KMS-11 (cell line): ENCODE measurements at regions not wholly inside any gene's neighbourhood (a gene's known extent, or its start where the extent isn't known, plus 50 kb on each side); places are given as distances from the start of the nearest gene placed in this dataset.

Experiments
- H2AFZ ChIP-seq: fragments of 200-600 bp; sonication (generic); 2 replicates; pipeline ENCODE4 v1.6.1; 2016; ENCODE audit warnings: antibody characterized with exemption, mixed run types, low read depth
- H3K27ac ChIP-seq: fragments of 200-600 bp; sonication (generic); 2 replicates; pipeline ENCODE4 v1.6.1; 2016; ENCODE audit warnings: mild to moderate bottlenecking, mixed run types
- H3K27me3 ChIP-seq: fragments of 200-600 bp; sonication (generic); 2 replicates; pipeline ENCODE4 v1.6.1; 2017; ENCODE audit warnings: mild to moderate bottlenecking, low read depth, mixed run types, moderate library complexity; ENCODE audit not compliant: insufficient read depth
- H3K36me3 ChIP-seq: fragments of 200-600 bp; sonication (generic); 2 replicates; pipeline ENCODE4 v1.6.1; 2017; ENCODE audit warnings: mild to moderate bottlenecking, mixed run types; ENCODE audit not compliant: insufficient read depth
- H3K4me1 ChIP-seq: fragments of 200-600 bp; sonication (generic); 2 replicates; pipeline ENCODE4 v1.6.1; 2016; ENCODE audit warnings: mild to moderate bottlenecking, low read depth, mixed run types; ENCODE audit not compliant: poor library complexity, severe bottlenecking
- H3K4me2 ChIP-seq: fragments of 200-600 bp; sonication (generic); 2 replicates; pipeline ENCODE4 v1.7.0; 2016; ENCODE audit warnings: mild to moderate bottlenecking, mixed run types
- H3K4me3 ChIP-seq: fragments of 200-600 bp; sonication (generic); IDR thresholded peaks from 2 replicates; pipeline ENCODE4 v1.6.1; 2017; ENCODE audit warnings: low read depth, low read length, mixed read lengths; ENCODE audit not compliant: insufficient read depth
- H3K79me2 ChIP-seq: fragments of 200-600 bp; sonication (generic); 2 replicates; pipeline ENCODE4 v1.6.1; 2016; ENCODE audit warnings: low read depth, mixed run types; ENCODE audit not compliant: insufficient read depth
- H3K9ac ChIP-seq: fragments of 200-600 bp; sonication (generic); 2 replicates; pipeline ENCODE4 v1.6.1; 2016; ENCODE audit warnings: mild to moderate bottlenecking, mixed run types
- H4K20me1 ChIP-seq: fragments of 200-600 bp; sonication (generic); 2 replicates; pipeline ENCODE4 v1.6.1; 2016; ENCODE audit warnings: mild to moderate bottlenecking, mixed run types; ENCODE audit not compliant: insufficient read depth
- TF ChIP-seq, protein P1 (sequence below): fragments of 200-600 bp; sonication (generic); conservative IDR thresholded peaks from 2 replicates; pipeline ENCODE4 v1.6.1; 2017; ENCODE audit warnings: low read depth, mild to moderate bottlenecking, antibody characterized with exemption, low read length, moderate library complexity, mixed read lengths

DNA sequence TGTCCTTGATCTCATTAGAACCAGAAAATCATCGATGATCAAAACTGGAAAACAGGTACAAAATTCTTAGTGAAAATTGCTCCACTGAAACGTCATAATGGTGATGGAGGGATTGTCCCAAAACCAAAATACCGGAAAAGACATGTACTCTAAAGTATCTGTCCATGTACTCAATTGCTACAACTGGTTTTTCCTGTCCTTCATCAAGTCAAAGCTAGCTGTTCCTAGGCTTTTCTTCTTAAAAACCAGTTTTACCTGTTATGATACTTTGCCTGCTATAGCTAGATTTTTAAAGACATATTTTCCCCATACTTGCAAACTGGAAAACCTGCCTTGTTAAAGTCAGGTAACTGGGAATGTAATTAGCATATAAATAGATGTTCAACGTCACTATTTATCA is 50.5 kb upstream of the LRRC1 start:
- Histone ChIP-seq H3K4me2 (no peak overlapping the region), H3K27me3 (no peaks in the 10 kb centered on the region)
- TF ChIP-seq, protein P1, sequence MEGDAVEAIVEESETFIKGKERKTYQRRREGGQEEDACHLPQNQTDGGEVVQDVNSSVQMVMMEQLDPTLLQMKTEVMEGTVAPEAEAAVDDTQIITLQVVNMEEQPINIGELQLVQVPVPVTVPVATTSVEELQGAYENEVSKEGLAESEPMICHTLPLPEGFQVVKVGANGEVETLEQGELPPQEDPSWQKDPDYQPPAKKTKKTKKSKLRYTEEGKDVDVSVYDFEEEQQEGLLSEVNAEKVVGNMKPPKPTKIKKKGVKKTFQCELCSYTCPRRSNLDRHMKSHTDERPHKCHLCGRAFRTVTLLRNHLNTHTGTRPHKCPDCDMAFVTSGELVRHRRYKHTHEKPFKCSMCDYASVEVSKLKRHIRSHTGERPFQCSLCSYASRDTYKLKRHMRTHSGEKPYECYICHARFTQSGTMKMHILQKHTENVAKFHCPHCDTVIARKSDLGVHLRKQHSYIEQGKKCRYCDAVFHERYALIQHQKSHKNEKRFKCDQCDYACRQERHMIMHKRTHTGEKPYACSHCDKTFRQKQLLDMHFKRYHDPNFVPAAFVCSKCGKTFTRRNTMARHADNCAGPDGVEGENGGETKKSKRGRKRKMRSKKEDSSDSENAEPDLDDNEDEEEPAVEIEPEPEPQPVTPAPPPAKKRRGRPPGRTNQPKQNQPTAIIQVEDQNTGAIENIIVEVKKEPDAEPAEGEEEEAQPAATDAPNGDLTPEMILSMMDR = no peak

DNA sequence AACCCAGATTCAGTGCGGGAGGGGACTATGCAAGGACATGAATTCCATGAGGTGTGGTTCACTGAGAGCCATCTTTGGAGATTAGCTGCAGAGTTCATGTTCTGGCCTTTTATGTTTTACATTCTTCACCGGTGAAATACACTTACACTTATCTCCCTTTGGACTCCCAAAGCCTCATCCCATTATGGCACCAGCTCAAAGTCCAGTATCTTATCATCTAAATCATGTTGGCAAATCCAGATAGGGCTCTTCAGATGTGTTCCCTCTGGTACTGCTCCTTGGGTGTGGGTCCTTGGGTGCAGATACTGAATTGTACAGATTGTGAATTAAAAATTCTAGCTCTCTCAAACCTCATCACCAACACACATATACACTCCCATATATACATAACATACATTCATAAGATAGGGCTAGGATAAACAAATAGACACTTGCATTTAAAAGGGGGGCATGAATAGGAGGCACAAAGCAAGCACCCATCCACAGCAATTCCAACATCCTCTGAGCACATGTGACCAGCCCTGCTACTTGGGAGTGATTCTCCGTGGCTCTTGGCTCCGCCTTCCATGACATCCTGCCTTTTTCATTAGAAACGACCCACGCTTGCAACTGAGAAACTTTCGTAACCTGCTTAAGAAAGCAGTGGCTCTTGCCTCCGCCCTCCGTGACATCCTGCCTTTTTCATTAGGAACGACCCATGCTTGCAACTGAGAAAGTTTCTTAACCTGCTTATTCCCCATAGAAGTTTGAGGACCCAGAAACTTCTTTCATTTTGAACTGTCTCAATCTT is 53.6 kb upstream of the LRRC1 start:
- no peaks in the 10 kb centered on the region for H3K27me3 ChIP-seq
- H3K27ac ChIP-seq = no peak overlapping the region
- H3K4me3 ChIP-seq = no peak overlapping the region
- no peaks in the 10 kb centered on the region for H4K20me1 ChIP-seq
- no peak overlapping the region for H3K9ac ChIP-seq
- no peaks in the 10 kb centered on the region for H3K36me3 ChIP-seq
- no peak overlapping the region for H3K4me2 ChIP-seq
- H3K79me2 ChIP-seq = no peaks in the 10 kb centered on the region
- TF ChIP-seq, protein P1 = no peak
- no peak overlapping the region for H2AFZ ChIP-seq
- peaks cover 6% of the 10 kb centered on the region for H3K4me1 ChIP-seq

More for the DNA sequence above, 50.5 kb upstream of the LRRC1 start:
- Histone ChIP-seq H3K79me2 (no peaks in the 10 kb centered on the region), H3K4me3 (no peak overlapping the region), H3K27ac (no peak overlapping the region), H3K36me3 (no peaks in the 10 kb centered on the region), H3K4me1 (no peaks in the 10 kb centered on the region), H2AFZ (no peak overlapping the region), H3K9ac (no peak overlapping the region), H4K20me1 (no peaks in the 10 kb centered on the region)

DNA sequence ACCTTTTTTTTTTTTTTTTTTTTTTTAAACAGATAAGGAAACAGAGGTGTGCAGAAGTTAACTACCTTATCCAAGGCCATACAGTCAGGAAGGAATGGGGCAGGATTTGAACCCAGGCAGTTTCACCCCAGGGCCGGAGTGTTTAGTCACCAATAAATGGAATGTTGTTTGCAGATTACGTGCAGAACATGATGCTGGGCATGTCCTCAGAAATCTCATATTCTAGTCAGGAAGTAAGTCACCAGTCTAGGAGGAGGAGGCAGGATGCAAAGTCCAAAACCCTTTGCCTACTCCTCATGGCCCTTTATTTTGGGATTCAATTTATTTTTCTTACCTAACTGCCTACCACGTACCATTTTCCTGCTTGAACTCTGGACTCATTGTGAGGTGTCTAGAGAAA is 57.1 kb upstream of the LRRC1 start:
- H3K4me3 ChIP-seq = no peak overlapping the region
- peaks cover 19% of the 10 kb centered on the region for H3K4me1 ChIP-seq
- no peaks in the 10 kb centered on the region for H4K20me1 ChIP-seq
- H3K9ac ChIP-seq = no peak overlapping the region
- no peaks in the 10 kb centered on the region for H3K27me3 ChIP-seq
- H3K4me2 ChIP-seq = no peak overlapping the region
- TF ChIP-seq, protein P1 = no peak
- H3K36me3 ChIP-seq = no peaks in the 10 kb centered on the region
- H3K27ac ChIP-seq = no peak overlapping the region
- H2AFZ ChIP-seq = no peak overlapping the region
- no peaks in the 10 kb centered on the region for H3K79me2 ChIP-seq

DNA sequence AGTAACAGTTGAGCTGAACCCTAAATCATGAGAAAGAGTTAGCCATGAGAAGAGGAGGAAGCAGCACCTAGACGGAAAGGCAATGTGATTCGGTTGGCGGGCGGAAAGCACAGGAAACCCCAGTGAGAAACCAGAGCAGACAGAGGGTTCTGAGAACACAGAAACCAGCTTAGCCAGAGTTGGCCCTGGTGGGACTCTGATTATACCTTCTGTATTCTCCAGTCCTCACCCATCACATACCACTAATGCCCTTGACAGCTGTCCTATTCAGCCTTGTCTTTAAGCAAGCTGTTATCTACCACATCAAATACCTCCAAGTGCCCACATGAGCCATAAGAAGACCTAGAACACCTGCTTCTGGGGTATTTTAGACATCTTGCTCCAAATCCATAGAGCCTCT is 58.9 kb upstream of the LRRC1 start:
- Histone ChIP-seq H3K4me2 (no peak overlapping the region), H3K27me3 (no peaks in the 10 kb centered on the region), H3K4me1 (peaks cover 19% of the 10 kb centered on the region), H3K36me3 (no peaks in the 10 kb centered on the region), H3K9ac (no peak overlapping the region), H3K4me3 (no peak overlapping the region), H3K27ac (no peak overlapping the region; the same call in 1 of the 2 replicates), H2AFZ (no peak overlapping the region), H3K79me2 (no peaks in the 10 kb centered on the region), H4K20me1 (no peaks in the 10 kb centered on the region)
- TF ChIP-seq, protein P1 = no peak
